ENCODE measurements at regions not wholly inside any gene's neighbourhood (a gene's known extent, or its start where the extent isn't known, plus 50 kb on each side); places are given as distances from the start of the nearest gene placed in this dataset.
"Not testable (repeated sequence)": the region's sequence is repeated elsewhere in the genome, so short reads cannot be mapped to it uniquely, and the experiment has no call there.

DNA sequence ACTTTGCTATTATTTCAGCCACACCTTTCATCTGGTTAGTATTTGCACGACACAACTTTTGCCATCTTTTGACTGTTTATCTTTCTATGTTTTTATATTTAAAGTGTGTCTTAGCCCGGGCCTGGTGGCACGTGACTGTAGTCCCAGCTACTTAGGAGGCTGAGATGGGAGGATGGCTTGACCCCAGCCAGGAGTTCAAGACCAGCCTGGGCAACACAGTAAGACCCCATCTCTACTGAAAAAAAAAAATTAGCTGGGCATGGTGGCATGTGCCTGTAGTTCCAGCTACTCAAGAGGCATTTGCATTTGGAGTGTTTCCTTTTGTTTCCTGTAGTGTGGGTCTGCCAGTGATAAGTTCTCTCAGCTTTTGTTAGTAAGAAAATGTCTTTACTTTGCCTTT is 88.7 kb upstream of the GLI2 start:
- no peak for DNase-seq

DNA sequence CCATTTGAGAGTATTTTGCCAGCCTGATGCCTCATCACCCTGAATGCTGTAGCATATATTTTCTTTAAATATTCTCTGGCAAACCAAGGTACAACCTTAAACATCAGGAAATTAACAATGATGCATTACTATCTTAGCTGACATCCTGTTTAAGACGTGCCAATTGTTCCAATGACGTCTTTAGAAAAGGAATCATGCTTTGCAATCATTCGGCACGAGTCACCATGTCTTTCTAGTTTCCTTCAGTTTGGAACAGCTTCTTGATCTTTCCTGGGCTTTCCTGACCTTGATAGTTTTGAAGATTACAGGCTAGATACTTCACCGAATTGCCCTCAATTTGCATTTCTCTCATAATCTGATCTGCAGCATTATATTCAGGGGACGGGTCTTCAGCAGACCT is 88.2 kb upstream of the GLI2 start:
- no peak for DNase-seq

DNA sequence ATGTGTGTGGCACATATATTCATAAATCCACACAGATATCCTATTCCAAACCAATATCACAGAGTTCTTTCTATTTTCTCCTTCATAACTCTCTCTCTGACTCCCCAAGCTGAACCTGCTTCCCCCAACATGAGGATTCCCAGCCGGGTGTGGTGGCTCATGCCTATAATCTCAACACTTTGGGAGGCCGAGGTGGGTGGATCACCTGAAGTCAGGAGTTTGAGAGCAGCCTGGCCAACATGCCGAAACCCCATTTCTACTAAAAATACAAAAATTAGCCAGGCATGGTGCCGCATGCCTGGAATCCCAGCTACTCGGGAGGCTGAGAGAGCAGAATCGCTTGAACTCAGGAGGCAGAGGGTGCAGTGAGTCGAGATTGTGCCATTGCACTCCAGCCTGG is 86.3 kb upstream of the GLI2 start:
- DNase-seq = not testable (repeated sequence)

DNA sequence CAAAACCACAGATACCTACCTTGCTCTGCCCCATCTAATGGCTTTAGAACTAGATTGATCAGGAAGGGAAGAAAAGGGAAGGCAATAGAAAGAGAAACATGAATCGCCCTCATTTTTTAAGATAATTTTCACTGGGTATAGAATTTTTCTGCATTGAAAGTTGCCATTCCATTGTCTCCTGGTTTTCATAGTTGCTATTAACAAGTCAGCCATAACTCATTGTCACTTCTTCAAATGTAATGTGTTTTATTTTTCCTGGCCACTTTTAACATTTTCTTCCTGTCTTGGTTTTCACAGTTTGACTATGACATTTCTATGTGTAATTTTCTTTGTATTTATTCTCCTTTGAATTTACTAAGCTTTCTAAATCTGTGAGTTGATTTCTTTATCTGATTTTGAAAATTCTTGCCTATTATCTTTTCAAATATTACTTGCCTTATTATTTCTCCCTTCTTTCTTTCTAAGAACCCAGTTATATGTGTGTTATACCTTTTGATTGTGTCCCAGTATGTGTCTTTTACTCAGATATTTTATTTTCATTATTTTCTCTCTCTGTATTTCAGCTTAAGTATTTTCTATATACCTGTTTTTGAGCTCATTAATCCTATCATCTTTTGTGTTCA is 85.5 kb upstream of the GLI2 start:
- DNase-seq = no peak

DNA sequence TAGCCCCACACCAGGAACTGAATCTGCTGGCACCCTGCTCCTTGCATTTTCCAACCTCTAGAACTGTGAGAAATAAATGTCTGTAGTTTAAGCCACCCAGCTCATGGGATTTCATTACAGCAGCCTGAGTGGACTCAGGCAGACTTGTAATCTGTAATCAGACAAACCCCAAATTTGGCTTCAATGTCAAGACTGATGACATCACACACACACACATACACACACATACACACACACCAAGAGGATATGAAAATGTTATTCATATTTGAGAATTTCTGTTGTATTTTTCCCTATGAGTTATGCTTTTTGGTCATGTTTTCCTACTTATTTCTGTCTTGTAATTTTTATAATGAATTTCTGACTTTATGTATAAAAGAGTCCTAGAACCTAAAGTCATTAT is 83.8 kb upstream of the GLI2 start:
- DNase-seq = no peak

DNA sequence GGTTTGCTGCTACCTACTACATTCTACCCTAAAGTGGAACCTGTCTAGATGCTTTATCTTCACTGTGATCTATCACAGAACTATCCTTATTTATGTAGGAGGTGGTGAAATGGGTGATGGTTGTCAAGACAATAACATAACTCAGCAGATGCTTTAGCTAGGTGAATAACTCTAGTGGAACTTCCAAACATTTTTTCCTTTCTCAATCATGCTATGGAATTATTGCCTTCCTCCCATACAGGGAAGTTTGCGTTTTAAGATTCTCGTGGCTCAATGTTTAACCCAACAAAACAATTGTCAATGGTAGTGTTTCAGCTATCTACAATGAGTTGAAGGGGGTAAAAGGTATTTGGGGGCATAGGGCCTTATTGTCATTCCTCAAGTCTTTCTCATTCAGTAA is 82.6 kb upstream of the GLI2 start:
- DNase-seq = no peak

DNA sequence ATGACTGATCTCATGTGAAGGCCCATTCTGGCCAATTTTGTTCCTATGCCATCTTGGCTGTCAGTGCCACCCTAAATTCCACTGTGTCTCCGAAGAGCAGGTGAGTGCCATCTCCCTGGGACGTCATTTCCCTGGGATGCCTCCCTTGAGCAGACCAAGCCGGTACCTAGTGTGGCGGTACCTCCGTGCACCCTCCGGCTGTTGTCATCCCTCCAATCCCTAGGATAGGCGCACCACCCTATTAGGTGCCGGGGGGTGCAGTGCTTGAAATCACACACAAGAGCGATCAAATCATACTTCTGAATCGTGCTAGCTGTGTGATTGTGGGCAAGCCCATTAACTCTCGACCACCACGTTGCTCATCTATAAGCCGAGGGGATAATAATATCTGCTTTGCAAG is 81.8 kb upstream of the GLI2 start:
- DNase-seq = no peak

DNA sequence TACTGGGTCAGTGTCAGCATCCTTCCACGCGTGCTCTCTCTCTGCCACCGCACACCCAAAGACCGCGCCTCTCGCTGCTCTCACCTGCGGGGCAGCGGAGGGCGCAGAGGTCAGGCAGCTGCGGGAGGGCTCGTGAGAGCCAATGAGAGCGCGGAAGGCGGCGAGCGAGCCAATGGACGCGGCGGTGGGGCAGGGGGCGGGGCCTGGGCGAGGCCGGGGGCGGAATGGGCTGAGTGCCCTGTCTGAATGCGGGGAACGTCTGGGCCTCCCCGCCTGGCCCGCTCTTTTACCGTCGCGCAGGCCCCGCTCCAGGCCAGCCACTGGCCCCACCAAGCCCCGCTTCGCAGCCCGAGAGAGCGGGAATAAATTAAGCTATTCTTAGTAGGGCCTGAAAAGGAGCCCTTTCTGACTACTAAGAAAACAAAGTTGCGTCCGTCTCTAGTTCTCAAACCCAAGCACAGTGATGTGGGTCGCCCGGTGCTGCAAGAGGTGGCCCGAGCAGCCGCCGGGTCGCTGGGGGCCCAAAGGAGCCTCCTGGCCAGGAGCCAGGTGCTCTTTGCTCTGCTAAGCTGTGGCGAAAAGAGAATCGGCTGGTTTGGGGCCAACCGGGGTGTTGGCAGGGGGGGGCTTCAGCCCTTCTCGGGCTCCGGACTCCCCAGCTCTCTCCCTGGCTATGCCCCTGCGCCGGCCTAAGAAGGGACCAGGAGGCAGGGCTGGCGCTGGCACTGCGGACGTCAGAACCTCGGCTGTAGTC is 81.1 kb upstream of the GLI2 start:
- no peak for DNase-seq

DNA sequence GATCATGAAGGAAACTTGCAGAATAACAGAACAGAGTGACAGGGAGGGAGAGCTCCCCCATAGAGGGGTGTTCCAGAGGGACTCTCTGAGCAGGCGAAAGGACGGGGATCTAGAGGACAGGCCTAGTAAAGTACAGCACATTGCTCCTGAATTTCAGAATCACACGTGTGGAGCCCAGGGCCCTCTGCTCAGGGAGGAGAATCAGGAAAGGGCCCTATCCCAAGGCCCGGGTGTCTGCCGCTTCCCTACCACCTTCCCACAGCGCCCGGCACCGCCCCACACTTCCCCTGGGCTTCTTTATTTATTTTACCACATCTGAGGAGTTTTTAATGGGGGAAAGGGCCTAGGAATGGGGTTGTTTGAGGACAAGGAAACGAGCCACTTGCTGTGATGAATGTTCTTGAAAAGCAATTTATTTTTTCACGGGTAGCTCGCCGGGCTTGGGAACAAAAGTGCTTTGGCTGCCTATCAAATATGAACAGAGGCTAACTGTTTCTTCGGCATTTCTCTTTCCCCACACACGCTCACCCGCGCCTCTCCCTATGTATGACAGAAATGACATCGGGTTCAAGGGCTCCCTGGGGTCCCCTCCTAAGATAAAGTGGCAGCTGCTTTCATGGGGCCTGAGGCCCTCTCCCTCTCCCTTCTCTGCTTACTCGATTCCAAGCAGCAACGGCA is 79.3 kb upstream of the GLI2 start:
- no peak for DNase-seq

DNA sequence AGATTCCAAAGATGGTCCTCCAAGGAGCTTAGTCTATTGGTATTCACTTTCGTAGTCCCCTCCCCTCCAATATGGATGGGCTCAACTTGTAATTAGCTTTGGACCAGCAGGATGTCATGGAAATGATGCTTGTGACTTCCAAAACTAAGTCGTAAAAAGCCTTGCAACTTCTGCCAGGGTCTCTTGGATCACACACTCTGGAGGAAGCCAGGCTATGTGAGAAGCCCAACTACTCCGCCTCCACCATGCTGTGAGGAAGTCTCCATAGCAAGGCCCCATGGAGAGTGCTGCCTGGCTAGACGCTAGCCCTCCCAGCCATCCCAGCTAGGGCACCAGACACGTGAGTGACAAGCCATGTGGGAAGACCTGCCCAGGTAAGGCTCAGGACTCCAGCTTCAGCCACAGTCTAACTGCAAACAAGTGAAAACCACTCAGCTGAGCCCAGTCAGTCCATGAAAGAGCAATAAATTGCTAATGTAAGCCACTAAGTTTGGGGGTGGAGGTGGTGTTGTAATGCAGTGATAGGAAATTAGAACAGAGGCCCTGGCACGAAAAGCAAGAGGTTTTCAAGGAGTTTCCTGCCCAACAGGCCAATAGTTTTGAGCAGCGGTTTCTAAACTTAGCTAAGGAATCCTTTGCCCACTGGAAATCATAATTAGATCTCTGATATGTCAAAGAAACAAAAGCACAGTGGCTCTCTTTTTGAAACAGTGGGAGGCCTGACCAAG is 77.5 kb upstream of the GLI2 start:
- no peak for DNase-seq

DNA sequence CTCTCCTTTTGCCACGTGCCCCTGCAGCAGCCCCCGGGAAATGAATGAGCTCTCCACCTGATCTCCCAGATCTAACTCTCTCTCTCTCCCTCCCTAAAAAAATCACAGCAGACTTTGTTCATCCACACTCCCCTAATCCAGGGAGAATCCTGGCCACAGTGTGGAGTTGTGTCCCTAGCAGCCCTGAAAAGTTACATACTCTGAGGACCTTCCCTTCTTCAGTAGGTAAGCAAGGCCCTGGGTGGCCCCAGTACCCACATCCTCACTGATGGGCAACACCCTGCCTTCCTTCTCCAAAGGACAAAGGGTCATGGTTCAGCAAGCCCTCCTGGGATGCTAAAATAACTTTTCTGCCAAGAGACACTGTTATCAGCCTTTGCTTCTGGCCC is 76.9 kb upstream of the GLI2 start:
- DNase-seq = no peak

DNA sequence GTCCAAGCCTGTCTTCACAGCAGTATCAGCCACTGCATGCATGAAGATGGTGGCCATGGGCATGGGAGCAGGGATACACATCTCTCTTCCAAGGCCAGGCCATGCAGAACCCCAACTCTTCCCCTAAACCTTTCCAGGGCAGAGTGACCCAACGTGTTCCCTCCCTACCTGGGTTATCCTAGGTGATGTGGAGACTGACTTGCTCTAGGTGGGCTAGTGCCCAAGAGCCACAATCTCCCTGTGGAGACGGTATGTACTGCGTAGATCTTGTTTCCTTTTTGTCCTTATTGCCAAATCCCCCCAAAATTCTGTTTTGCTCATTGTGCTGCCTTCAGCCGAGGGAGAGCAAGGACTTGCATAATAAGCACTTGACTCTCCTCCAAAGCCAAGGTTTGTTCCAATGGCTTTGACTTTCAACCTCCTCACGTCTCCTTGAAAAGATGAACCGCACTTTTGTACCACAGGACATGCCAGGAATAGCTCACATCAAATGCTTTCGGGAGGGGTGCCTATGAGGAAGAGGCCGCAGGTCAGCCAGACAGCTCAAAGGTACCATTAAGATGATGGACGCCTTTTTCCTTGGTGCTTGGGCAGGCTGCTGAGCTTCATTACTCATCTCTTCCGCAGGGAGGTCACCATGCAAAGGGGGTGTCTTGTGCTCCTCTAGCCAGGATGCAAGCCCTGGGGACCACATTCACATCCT is 76.2 kb upstream of the GLI2 start:
- no peak for DNase-seq

DNA sequence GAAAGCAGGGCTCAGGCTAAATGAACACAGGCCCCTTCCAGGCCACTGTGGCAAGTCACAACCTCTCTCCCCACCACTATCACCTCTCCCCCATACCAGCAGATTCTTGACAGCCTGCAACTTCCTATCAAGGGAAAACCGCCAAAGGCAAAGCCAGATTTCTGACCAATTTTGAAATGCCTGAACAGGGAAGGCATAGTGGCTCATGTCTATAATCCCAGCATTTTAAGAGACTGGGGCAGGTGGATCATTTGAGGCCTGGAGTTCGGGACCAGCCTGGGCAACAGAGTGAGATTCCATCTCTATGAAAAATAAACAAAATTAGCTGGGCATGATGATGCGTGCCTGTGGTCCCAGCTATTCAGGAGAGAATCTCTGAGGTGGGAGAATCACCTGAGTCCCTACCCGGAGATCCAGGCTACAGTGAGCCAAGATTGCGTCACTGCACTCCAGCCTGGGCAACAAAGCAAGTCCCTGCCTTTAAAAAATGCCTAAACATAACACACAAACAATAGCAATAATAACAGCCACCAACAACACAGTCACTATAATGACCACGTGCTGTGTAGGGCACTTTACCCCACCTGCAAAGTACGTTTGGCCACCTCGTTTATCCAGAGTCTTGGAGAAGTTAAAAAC is 75.5 kb upstream of the GLI2 start:
- no peak for DNase-seq

DNA sequence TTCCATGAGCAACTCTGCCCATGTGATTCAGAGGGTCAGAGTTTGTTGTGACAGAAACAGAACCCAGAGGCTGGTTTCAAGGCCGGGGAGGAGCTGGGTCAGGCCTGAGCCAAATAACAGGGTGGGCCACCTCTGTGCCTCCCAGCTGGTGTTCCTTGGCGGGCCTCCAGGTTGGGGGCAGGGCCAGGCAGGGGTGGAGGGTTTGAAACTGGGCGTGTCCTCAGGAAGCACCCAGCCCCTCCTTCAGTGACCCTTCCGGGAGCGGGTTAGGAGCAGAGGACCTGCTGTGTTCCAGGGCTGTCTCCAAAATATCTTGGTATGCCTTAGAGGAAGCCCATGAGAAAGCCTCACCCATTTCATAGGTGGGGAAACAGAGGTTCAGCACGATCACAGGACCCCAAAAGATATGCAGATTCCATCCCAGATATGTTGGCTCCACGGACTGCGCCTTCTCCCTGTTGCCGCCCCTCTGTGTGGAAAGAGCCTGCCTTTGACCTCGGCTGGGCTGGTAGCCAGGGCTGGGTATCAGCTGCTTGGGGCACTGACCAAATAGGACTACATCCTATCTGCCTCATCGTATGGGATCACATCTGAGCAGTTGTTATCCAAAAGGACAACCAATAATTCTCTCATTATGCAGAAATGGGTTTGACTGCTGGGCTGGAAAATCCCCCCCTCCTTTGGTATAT is 74.8 kb upstream of the GLI2 start:
- DNase-seq = no peak

DNA sequence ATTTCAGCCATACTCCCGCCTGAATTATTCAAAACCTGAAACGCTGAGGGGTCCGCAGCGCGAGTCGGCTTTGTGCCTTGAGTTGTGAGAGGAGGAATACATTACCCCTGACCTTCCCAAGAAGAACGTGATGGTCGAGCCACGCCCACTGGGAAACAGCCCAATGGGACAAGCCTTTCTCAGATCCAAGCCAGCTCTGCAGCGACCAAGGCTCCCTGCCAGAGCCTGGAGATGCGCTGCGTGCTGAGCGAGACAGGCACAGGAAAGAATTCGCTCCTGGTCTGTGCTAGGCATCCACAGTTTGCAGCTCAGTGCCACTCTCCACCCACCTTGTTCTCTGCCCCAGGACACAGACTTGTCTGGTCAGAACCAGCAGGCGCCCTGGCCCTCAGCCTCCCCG is 74.1 kb upstream of the GLI2 start:
- DNase-seq = no peak

DNA sequence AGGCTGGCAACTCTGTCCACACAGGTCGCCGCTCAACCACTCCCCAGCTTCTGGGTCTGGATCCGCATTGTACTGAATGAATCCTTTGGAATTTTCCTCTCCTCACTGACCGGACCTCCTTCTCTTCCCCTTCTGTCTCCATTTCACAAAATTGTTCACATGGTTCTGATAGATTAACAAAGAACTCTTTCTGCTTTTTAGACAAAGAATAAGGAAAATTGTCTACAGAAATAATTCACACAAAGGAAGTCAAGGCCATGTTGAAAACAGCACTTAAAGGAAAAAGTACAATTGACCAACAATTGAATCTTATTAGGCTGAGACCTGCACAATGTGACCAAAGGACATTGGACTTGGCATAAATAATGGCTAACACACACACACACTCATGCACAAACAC is 73.6 kb upstream of the GLI2 start:
- DNase-seq = no peak

DNA sequence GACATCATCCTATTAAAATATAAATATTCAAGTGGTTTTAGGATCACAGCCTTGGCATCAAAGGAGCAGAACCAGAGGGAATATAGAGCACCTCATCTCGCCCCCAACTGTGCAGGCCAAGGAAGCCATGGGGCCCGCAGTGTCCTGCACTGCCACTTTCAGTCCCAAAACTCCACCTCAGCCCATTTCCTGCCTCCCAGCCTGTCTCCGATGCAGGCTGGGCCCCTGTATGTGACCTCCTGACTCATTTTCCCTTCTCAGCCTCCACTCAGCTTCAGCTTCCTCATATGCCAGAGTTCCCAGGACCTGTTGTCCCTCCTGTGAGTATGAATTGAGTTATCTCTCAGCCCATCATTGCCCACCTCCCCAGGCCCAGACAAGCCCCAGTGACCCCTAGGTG is 72.9 kb upstream of the GLI2 start:
- no peak for DNase-seq

DNA sequence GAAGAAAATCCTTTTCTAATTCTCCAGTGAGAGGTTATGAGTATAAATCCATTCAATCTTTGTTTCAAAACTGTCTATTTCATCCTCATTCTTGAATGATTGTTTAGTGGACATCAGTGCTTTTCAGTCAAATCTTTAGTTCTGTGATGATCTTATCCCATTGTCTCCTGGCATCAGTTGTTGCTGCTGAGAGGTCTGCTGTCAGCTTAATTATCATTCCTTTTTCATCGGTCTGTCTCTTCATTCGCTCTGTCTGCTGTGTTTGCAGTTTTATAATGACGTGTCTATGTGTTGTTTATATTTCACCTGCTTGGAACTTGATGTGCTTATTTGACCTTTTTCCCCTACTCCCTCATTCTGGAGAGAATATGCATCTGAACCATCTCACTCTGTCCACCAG is 69.2 kb upstream of the GLI2 start:
- no peak for DNase-seq

DNA sequence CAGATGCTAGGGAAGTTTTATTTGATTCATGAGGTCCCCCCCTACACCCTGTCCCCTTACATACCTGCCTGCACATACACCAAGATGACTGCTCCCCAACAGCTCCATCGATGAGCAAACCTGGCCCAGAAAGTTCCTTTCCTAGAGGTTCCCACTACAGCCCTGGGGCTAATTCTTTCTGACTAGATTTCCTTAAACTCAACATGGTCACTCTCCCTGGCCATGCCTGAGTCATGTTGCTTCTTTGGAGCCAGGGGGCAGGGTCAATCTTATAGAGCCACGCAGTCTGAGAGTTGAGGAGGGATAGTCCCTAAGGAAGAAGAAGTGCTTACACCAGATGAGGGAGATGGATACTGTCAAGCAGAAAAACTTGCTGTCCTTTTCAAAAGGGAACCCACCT is 67.7 kb upstream of the GLI2 start:
- DNase-seq = no peak

DNA sequence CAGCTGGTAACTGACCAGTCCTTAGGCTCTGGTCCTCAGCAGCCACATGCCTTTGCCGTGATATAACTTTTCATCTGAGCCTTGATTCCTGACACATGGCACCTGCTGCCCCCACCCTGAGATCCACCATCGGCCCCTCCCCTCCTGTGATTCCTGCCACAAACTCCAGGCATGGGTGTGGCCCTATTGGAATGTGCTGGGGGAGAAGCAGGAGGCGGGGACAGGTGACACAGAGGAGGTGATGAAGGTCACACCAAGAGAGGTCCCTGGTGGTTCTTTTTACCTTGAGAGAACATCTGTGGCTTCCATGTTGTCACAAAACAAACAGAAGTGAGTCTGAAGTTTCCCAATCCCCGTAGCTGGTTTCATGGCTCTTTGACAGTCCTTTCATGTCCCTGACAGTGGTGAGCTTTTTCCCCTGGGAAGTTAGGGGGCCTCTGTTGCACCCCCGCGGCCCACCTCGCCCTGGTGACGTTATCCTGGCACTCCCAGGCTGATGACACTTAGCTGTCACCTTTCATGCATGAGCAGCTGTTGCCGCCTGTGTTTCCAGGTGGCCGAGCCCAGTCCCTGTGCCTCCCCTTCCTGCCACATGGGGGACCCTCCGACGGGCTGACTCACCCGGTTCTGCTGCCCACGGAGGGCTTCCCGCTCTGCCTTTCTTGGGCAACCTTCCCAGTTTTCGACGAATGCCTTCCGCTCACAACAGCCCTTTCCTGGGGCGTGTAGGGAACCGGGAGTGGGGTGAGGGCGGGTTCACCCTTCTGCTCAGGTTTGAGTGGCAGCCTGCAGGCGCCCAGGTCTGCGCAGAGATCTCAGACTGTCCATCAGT is 66.3 kb upstream of the GLI2 start:
- no peak for DNase-seq

DNA sequence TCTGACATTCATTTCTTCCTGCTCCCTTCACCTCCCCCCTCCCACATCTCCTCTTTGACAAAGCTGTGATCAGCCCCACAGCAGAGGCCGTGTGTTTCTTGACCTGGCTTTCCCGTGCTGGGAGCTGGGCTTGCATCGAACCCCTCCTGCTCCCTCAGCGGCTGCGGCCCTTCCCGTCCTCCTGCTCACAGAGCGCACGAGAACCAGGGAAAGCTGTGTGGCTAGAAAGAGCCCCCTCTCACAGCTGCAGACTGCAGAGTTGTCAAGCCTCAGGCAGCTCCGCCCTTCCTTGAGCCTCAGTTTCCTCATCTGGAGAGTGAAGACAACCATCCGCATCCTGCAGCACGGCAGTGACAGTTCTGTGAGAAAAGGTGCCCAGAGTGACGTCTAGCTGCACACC is 65.7 kb upstream of the GLI2 start:
- DNase-seq = no peak
